GM23338 (cell line): ENCODE measurements at regions not wholly inside any gene's neighbourhood (a gene's known extent, or its start where the extent isn't known, plus 50 kb on each side); places are given as distances from the start of the nearest gene placed in this dataset.

Experiments
- ATAC-seq: fragments of 200-7000 bp; cut with Tn5 transposase; 3 replicates; pipeline ENCODE4 v1.9.1; 2020
- DNase-seq: peaks from one replicate; pipeline ENCODE4 v3.0.0-alpha.2; 2015; ENCODE audit warnings: low spot score
- H2AFZ ChIP-seq: fragments of 200-600 bp; sonication (generic); 2 replicates; pipeline ENCODE4 v1.8.0; 2016; ENCODE audit warnings: antibody characterized with exemption, mild to moderate bottlenecking, moderate library complexity
- H3F3A ChIP-seq: fragments of 200-600 bp; sonication (generic); replicated peaks from 2 replicates; pipeline ENCODE4 v1.8.0; 2017; ENCODE audit warnings: antibody characterized with exemption, mixed run types, low read depth
- H3K27ac ChIP-seq: fragments of 200-600 bp; sonication (generic); 2 replicates; pipeline ENCODE4 v1.6.1; 2016; ENCODE audit warnings: low read depth
- H3K27me3 ChIP-seq: fragments of 200-600 bp; sonication (generic); 2 replicates; pipeline ENCODE4 v1.8.0; 2016; ENCODE audit warnings: mild to moderate bottlenecking, mixed run types, moderate library complexity; ENCODE audit not compliant: insufficient read depth
- H3K36me3 ChIP-seq: fragments of 200-600 bp; sonication (generic); 2 replicates; pipeline ENCODE4 v1.8.0; 2016; ENCODE audit warnings: mild to moderate bottlenecking; ENCODE audit not compliant: insufficient read depth
- H3K4me1 ChIP-seq: fragments of 200-600 bp; sonication (generic); 2 replicates; pipeline ENCODE4 v1.8.0; 2016; ENCODE audit warnings: mild to moderate bottlenecking, moderate library complexity; ENCODE audit not compliant: insufficient read depth
- H3K4me2 ChIP-seq: fragments of 200-600 bp; sonication (generic); 2 replicates; pipeline ENCODE4 v1.7.1; 2017; ENCODE audit warnings: mixed run types
- H3K4me3 ChIP-seq: fragments of 200-600 bp; sonication (generic); 2 replicates; pipeline ENCODE4 v1.6.1; 2016; ENCODE audit warnings: mixed run types
- H3K79me2 ChIP-seq: fragments of 200-600 bp; sonication (generic); replicated peaks from 2 replicates; pipeline ENCODE4 v1.8.0; 2017; ENCODE audit warnings: mild to moderate bottlenecking; ENCODE audit not compliant: insufficient read depth
- H3K9me2 ChIP-seq: fragments of 200-600 bp; sonication (generic); 2 replicates; pipeline ENCODE4 v1.8.0; 2017; ENCODE audit not compliant: insufficient read depth
- H4K20me1 ChIP-seq: fragments of 200-600 bp; sonication (generic); replicated peaks from 2 replicates; pipeline ENCODE4 v1.8.0; 2017; ENCODE audit warnings: mild to moderate bottlenecking; ENCODE audit not compliant: insufficient read depth
- H3K27ac Mint-ChIP-seq: 2 replicates; pipeline ENCODE4 v1.8.0; 2020; ENCODE audit warnings: inconsistent platforms, mild to moderate bottlenecking, moderate library complexity, mixed read lengths
- H3K27me3 Mint-ChIP-seq: 3 replicates; pipeline ENCODE4 v1.8.0; 2022; ENCODE audit warnings: low read depth, mild to moderate bottlenecking, moderate library complexity, mixed read lengths, inconsistent platforms; ENCODE audit not compliant: insufficient read depth, poor library complexity
- H3K36me3 Mint-ChIP-seq: 3 replicates; pipeline ENCODE4 v1.8.0; 2021; ENCODE audit warnings: low read depth, mild to moderate bottlenecking, inconsistent platforms, moderate library complexity, mixed read lengths
- H3K4me1 Mint-ChIP-seq: 3 replicates; pipeline ENCODE4 v1.8.0; 2020; ENCODE audit warnings: mild to moderate bottlenecking, inconsistent platforms, mixed read lengths
- H3K4me3 Mint-ChIP-seq: 3 replicates; pipeline ENCODE4 v1.8.0; 2021; ENCODE audit warnings: moderate library complexity, mild to moderate bottlenecking, inconsistent platforms, mixed read lengths
- H3K9me3 Mint-ChIP-seq: 3 replicates; pipeline ENCODE4 v1.8.0; 2020; ENCODE audit warnings: moderate library complexity, mild to moderate bottlenecking, inconsistent platforms, mixed read lengths
- CREB1 ChIP-seq: fragments of 250-450 bp; sonication (Bioruptor Pico); IDR thresholded peaks from 2 replicates; pipeline ENCODE4 v1.5.0; 2020; ENCODE audit warnings: low read depth, mild to moderate bottlenecking, moderate library complexity
- EZH2 ChIP-seq: fragments of 200-600 bp; sonication (generic); IDR thresholded peaks from one replicate; pipeline ENCODE4 v1.8.0; 2017; ENCODE audit warnings: antibody characterized with exemption, mild to moderate bottlenecking, low read depth; ENCODE audit not compliant: unreplicated experiment
- EZH2phosphoT487 ChIP-seq: fragments of 200-600 bp; sonication (generic); IDR thresholded peaks from one replicate; pipeline ENCODE4 v1.8.1; 2018; ENCODE audit warnings: antibody characterized with exemption; ENCODE audit not compliant: unreplicated experiment
- JUNB ChIP-seq: IDR thresholded peaks from one replicate; pipeline ENCODE4 v1.6.1; 2016; ENCODE audit warnings: antibody characterized with exemption; ENCODE audit not compliant: unreplicated experiment
- NANOG ChIP-seq: IDR thresholded peaks from 2 replicates; pipeline ENCODE4 v1.6.1; 2016; ENCODE audit warnings: antibody characterized with exemption, borderline replicate concordance
- POLR2AphosphoS5 ChIP-seq: IDR thresholded peaks from 2 replicates; pipeline ENCODE4 v1.6.1; 2016; ENCODE audit warnings: antibody characterized with exemption, low read depth
- STAT1 ChIP-seq: IDR thresholded peaks from one replicate; pipeline ENCODE4 v1.6.1; 2016; ENCODE audit warnings: antibody characterized with exemption; ENCODE audit not compliant: unreplicated experiment
- ZNF114 ChIP-seq: fragments of 250-450 bp; sonication (Bioruptor Pico); IDR thresholded peaks from 2 replicates; pipeline ENCODE4 v1.5.0; 2020; ENCODE audit warnings: mild to moderate bottlenecking, moderate library complexity
- ZNF331 ChIP-seq: fragments of 250-450 bp; sonication (Bioruptor Pico); IDR thresholded peaks from 2 replicates; pipeline ENCODE4 v1.5.0; 2020; ENCODE audit warnings: low read depth, mild to moderate bottlenecking, moderate library complexity
- TF ChIP-seq, protein P1 (sequence below), 2 experiments: fragments of 200-600 bp in 1 of 2; sonication (generic) in 1 of 2; conservative IDR thresholded peaks; 2 replicates each; pipeline versions ENCODE4 v1.5.1 to v1.6.1; 2016 to 2017; ENCODE audit warnings: antibody characterized with exemption in 2 of 2, low read depth in 2 of 2, mild to moderate bottlenecking in 2 of 2, moderate library complexity in 1 of 2
- TF ChIP-seq, protein P2 (sequence below): IDR thresholded peaks from one replicate; pipeline ENCODE4 v1.6.1; 2018; ENCODE audit warnings: antibody characterized with exemption; ENCODE audit not compliant: unreplicated experiment
- TF ChIP-seq, protein P3 (sequence below): fragments of 250-450 bp; sonication (Bioruptor Pico); IDR thresholded peaks from 2 replicates; pipeline ENCODE4 v1.5.0; 2020; ENCODE audit warnings: mild to moderate bottlenecking, moderate library complexity
- TF ChIP-seq, protein P4 (sequence below): IDR thresholded peaks from 2 replicates; pipeline ENCODE4 v1.6.1; 2016; ENCODE audit warnings: antibody characterized with exemption

DNA sequence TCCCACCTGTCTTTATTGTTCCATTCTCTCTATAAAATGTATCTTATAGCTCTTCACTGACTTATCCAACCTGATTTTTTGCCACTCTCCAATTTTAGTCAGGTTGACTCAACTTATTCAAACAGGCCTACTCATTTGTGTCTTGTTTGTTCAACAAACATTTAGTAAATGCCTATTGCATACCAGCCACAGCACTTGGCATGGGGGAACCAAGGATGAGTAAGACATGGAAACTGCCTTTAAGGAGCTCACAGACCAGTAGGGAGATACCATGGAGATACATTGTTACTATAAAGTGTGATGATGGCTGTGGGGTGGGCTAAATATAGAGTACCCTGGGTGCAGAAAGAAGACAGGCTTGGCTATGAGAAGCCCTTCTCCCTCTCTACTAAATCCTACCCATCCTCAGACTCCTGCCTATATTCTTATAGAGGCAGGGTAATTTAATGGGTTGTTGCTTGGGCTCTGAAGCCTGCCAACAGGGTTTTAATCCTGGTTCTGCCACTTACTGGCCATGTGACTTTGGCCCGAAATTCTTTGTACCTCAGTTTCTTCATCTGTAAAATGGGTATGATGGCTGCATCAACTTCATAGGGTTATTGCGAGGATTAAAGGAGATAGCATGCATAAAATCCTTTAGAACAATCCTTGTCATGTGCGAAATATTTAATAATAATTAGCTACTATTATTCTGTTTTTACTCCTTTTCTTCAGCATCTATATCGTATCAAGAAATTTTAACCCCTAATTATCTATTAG, 348.5 kb upstream of the UMPS start:
- no peaks in the 10 kb centered on the region for H3K79me2 ChIP-seq
- H3K4me3 Mint-ChIP-seq, result no peak overlapping the region
- no peaks in the 10 kb centered on the region for H3K9me2 ChIP-seq
- TF ChIP-seq STAT1 (no peak), EZH2phosphoT487 (no peak), CREB1 (CRISPR knock-in tag) (no peak), POLR2AphosphoS5 (no peak), ZNF331 (no peak), JUNB (no peak), ZNF114 (no peak), NANOG (no peak), EZH2 (no peak)
- TF ChIP-seq, protein P1, sequence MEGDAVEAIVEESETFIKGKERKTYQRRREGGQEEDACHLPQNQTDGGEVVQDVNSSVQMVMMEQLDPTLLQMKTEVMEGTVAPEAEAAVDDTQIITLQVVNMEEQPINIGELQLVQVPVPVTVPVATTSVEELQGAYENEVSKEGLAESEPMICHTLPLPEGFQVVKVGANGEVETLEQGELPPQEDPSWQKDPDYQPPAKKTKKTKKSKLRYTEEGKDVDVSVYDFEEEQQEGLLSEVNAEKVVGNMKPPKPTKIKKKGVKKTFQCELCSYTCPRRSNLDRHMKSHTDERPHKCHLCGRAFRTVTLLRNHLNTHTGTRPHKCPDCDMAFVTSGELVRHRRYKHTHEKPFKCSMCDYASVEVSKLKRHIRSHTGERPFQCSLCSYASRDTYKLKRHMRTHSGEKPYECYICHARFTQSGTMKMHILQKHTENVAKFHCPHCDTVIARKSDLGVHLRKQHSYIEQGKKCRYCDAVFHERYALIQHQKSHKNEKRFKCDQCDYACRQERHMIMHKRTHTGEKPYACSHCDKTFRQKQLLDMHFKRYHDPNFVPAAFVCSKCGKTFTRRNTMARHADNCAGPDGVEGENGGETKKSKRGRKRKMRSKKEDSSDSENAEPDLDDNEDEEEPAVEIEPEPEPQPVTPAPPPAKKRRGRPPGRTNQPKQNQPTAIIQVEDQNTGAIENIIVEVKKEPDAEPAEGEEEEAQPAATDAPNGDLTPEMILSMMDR (conservative IDR thresholded peaks at IDR 0.05; ENCODE audit: low read depth in 2 of 2), result no peak
- TF ChIP-seq, protein P2, sequence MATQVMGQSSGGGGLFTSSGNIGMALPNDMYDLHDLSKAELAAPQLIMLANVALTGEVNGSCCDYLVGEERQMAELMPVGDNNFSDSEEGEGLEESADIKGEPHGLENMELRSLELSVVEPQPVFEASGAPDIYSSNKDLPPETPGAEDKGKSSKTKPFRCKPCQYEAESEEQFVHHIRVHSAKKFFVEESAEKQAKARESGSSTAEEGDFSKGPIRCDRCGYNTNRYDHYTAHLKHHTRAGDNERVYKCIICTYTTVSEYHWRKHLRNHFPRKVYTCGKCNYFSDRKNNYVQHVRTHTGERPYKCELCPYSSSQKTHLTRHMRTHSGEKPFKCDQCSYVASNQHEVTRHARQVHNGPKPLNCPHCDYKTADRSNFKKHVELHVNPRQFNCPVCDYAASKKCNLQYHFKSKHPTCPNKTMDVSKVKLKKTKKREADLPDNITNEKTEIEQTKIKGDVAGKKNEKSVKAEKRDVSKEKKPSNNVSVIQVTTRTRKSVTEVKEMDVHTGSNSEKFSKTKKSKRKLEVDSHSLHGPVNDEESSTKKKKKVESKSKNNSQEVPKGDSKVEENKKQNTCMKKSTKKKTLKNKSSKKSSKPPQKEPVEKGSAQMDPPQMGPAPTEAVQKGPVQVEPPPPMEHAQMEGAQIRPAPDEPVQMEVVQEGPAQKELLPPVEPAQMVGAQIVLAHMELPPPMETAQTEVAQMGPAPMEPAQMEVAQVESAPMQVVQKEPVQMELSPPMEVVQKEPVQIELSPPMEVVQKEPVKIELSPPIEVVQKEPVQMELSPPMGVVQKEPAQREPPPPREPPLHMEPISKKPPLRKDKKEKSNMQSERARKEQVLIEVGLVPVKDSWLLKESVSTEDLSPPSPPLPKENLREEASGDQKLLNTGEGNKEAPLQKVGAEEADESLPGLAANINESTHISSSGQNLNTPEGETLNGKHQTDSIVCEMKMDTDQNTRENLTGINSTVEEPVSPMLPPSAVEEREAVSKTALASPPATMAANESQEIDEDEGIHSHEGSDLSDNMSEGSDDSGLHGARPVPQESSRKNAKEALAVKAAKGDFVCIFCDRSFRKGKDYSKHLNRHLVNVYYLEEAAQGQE, result no peak
- TF ChIP-seq, protein P3, sequence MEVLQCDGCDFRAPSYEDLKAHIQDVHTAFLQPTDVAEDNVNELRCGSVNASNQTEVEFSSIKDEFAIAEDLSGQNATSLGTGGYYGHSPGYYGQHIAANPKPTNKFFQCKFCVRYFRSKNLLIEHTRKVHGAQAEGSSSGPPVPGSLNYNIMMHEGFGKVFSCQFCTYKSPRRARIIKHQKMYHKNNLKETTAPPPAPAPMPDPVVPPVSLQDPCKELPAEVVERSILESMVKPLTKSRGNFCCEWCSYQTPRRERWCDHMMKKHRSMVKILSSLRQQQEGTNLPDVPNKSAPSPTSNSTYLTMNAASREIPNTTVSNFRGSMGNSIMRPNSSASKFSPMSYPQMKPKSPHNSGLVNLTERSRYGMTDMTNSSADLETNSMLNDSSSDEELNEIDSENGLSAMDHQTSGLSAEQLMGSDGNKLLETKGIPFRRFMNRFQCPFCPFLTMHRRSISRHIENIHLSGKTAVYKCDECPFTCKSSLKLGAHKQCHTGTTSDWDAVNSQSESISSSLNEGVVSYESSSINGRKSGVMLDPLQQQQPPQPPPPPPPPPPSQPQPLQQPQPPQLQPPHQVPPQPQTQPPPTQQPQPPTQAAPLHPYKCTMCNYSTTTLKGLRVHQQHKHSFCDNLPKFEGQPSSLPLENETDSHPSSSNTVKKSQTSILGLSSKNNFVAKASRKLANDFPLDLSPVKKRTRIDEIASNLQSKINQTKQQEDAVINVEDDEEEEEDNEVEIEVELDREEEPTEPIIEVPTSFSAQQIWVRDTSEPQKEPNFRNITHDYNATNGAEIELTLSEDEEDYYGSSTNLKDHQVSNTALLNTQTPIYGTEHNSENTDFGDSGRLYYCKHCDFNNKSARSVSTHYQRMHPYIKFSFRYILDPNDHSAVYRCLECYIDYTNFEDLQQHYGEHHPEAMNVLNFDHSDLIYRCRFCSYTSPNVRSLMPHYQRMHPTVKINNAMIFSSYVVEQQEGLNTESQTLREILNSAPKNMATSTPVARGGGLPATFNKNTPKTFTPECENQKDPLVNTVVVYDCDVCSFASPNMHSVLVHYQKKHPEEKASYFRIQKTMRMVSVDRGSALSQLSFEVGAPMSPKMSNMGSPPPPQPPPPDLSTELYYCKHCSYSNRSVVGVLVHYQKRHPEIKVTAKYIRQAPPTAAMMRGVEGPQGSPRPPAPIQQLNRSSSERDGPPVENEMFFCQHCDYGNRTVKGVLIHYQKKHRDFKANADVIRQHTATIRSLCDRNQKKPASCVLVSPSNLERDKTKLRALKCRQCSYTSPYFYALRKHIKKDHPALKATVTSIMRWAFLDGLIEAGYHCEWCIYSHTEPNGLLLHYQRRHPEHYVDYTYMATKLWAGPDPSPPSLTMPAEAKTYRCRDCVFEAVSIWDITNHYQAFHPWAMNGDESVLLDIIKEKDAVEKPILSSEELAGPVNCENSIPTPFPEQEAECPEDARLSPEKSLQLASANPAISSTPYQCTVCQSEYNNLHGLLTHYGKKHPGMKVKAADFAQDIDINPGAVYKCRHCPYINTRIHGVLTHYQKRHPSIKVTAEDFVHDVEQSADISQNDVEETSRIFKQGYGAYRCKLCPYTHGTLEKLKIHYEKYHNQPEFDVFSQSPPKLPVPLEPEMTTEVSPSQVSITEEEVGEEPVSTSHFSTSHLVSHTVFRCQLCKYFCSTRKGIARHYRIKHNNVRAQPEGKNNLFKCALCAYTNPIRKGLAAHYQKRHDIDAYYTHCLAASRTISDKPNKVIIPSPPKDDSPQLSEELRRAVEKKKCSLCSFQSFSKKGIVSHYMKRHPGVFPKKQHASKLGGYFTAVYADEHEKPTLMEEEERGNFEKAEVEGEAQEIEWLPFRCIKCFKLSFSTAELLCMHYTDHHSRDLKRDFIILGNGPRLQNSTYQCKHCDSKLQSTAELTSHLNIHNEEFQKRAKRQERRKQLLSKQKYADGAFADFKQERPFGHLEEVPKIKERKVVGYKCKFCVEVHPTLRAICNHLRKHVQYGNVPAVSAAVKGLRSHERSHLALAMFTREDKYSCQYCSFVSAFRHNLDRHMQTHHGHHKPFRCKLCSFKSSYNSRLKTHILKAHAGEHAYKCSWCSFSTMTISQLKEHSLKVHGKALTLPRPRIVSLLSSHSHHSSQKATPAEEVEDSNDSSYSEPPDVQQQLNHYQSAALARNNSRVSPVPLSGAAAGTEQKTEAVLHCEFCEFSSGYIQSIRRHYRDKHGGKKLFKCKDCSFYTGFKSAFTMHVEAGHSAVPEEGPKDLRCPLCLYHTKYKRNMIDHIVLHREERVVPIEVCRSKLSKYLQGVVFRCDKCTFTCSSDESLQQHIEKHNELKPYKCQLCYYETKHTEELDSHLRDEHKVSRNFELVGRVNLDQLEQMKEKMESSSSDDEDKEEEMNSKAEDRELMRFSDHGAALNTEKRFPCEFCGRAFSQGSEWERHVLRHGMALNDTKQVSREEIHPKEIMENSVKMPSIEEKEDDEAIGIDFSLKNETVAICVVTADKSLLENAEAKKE (CRISPR knock-in tag), result no peak
- TF ChIP-seq, protein P4, sequence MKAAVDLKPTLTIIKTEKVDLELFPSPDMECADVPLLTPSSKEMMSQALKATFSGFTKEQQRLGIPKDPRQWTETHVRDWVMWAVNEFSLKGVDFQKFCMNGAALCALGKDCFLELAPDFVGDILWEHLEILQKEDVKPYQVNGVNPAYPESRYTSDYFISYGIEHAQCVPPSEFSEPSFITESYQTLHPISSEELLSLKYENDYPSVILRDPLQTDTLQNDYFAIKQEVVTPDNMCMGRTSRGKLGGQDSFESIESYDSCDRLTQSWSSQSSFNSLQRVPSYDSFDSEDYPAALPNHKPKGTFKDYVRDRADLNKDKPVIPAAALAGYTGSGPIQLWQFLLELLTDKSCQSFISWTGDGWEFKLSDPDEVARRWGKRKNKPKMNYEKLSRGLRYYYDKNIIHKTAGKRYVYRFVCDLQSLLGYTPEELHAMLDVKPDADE, result no peak
- peaks cover 22% of the 10 kb centered on the region for H3K4me1 ChIP-seq
- no peaks in the 10 kb centered on the region for H4K20me1 ChIP-seq
- peaks cover 2% of the 10 kb centered on the region for H3K27me3 Mint-ChIP-seq
- no peaks in the 10 kb centered on the region for H3K36me3 Mint-ChIP-seq
- H3K27me3 ChIP-seq, result no peaks in the 10 kb centered on the region
- H3K4me2 ChIP-seq, result no peak overlapping the region
- no peaks in the 10 kb centered on the region for H3K9me3 Mint-ChIP-seq
- H3K27ac Mint-ChIP-seq, result no peak overlapping the region
- H3K36me3 ChIP-seq, result no peaks in the 10 kb centered on the region
- H3K27ac ChIP-seq, result no peak overlapping the region
- peaks cover 24% of the 10 kb centered on the region for H3K4me1 Mint-ChIP-seq
- H3F3A ChIP-seq, result no peaks in the 10 kb centered on the region
- H3K4me3 ChIP-seq, result no peak overlapping the region
- H2AFZ ChIP-seq, result no peak overlapping the region
- DNase-seq (no peak), ATAC-seq (no peak)
